ENCODE measurements at regions not wholly inside any gene's neighbourhood (a gene's known extent, or its start where the extent isn't known, plus 50 kb on each side); places are given as distances from the start of the nearest gene placed in this dataset.

DNA sequence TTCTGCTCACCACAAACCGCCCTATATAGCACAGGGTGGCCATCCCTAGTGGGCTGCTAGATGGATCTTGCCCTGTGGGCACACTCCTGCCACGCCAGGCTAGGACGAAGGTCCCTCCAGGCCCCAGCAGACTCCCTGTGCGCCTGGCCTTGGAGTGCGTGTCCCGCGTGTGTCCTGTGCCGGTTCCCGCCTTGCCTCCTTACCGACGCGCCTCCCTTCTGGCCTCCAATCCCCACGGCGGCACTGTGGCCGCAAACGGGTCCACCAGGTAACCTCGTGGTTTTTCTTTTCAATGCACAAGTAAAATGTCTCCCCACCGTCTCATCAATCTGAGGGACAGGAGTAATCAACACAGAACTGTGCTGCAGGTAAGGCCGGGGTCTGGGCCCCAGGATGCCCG lies 133.8 kb upstream of the PHACTR3 start:
- TF ChIP-seq, protein P1, sequence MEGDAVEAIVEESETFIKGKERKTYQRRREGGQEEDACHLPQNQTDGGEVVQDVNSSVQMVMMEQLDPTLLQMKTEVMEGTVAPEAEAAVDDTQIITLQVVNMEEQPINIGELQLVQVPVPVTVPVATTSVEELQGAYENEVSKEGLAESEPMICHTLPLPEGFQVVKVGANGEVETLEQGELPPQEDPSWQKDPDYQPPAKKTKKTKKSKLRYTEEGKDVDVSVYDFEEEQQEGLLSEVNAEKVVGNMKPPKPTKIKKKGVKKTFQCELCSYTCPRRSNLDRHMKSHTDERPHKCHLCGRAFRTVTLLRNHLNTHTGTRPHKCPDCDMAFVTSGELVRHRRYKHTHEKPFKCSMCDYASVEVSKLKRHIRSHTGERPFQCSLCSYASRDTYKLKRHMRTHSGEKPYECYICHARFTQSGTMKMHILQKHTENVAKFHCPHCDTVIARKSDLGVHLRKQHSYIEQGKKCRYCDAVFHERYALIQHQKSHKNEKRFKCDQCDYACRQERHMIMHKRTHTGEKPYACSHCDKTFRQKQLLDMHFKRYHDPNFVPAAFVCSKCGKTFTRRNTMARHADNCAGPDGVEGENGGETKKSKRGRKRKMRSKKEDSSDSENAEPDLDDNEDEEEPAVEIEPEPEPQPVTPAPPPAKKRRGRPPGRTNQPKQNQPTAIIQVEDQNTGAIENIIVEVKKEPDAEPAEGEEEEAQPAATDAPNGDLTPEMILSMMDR (IDR thresholded peaks at IDR 0.05): no peak
- no peak for TF ChIP-seq POLR2A (IDR thresholded peaks at IDR 0.05)

All from testis (tissue), 2 donors.